HepG2 (cell line): ENCODE measurements at regions not wholly inside any gene's neighbourhood (a gene's known extent, or its start where the extent isn't known, plus 50 kb on each side); places are given as distances from the start of the nearest gene placed in this dataset.

Experiments used
- ATAC-seq: fragments of 200-7000 bp; cut with Tn5 transposase; 3 replicates; pipeline ENCODE4 v1.9.1; 2020; ENCODE audit warnings: mild to moderate bottlenecking, moderate library complexity
- BruUV-seq: library from RNA; stranded (reverse); fragments of 400-500 nt; replicated peaks from 2 replicates; lab custom pipeline; 2021; lab: Mats Ljungman, UMichigan
- CTCF ChIA-PET: fragments of 300-600 bp; formaldehyde crosslinking; extraction: SDS; loops from one replicate; lab custom pipeline; 2021; ENCODE audit warnings: low total read pairs, inconsistent platforms, low intra/inter-chr PET ratio; lab: Yijun Ruan, JAX
- POLR2A ChIA-PET: fragments of 350-600 bp; sonication (Branson Sonifier 250); formaldehyde crosslinking; loops from one replicate; lab custom pipeline; 2020; ENCODE audit warnings: antibody characterized with exemption, inconsistent platforms; lab: Yijun Ruan, JAX
- DNase-seq: peaks from one replicate; pipeline ENCODE4 v3.0.0-alpha.2; 2015; ENCODE audit warnings: low spot score
- FAIRE-seq: peaks from 3 replicates; lab custom pipeline; 2011; peaks lifted over from hg19 to GRCh38; lab: Jason Lieb, UNC
- H2AFZ ChIP-seq: one replicate; pipeline ENCODE4 v1.6.1; 2011; ENCODE audit warnings: low read length, inconsistent platforms
- H3K27ac ChIP-seq: fragments of 300-600 bp; 3 replicates; pipeline ENCODE4 v1.8.0; 2011; ENCODE audit warnings: mixed run types, mild to moderate bottlenecking, mixed read lengths, low read length, inconsistent platforms; ENCODE audit not compliant: insufficient read depth; ENCODE audit errors: extremely low read length
- H3K27me3 ChIP-seq, 2 experiments: fragments of 200-600 bp in 1 of 2; 2 replicates in 1 of 2; 3 replicates in 1 of 2; pipeline versions ENCODE4 v1.6.0 to v1.8.0; 2011; ENCODE audit warnings: low read length in 2 of 2, mild to moderate bottlenecking in 2 of 2, moderate library complexity in 2 of 2, inconsistent platforms in 1 of 2; ENCODE audit not compliant: insufficient read depth in 2 of 2, control insufficient read depth in 1 of 2
- H3K36me3 ChIP-seq, 2 experiments: fragments of 200-600 bp in 1 of 2; replicated peaks in 1 of 2; 2 replicates in 1 of 2; 3 replicates in 1 of 2; pipeline versions ENCODE4 v1.5.1 to v1.8.0; 2011; ENCODE audit warnings: low read length in 2 of 2, inconsistent platforms in 1 of 2; ENCODE audit not compliant: insufficient read depth in 2 of 2, control insufficient read depth in 1 of 2
- H3K4me1 ChIP-seq: 2 replicates; pipeline ENCODE4 v1.5.1; 2012; ENCODE audit warnings: low read length, inconsistent platforms; ENCODE audit not compliant: insufficient read depth
- H3K4me2 ChIP-seq: 2 replicates; pipeline ENCODE4 v1.6.0; 2011; ENCODE audit warnings: low read depth, low read length, inconsistent platforms
- H3K4me3 ChIP-seq, 3 experiments: fragments of 200-600 bp in 1 of 3; sonication (generic), shearing (Covaris generic) in 1 of 3; replicated peaks in 1 of 3; 2 replicates each; pipeline ENCODE4 v1.5.1; 2011 to 2016; ENCODE audit warnings: low read length in 3 of 3, inconsistent platforms in 2 of 3, low read depth in 2 of 3, mild to moderate bottlenecking in 2 of 3, control low read depth in 1 of 3, mixed read lengths in 1 of 3; ENCODE audit not compliant: insufficient read depth in 1 of 3
- H3K79me2 ChIP-seq: one replicate; pipeline ENCODE4 v1.6.1; 2011; ENCODE audit warnings: low read length, inconsistent platforms; ENCODE audit not compliant: insufficient read depth
- H3K9ac ChIP-seq: 2 replicates; pipeline ENCODE4 v1.6.0; 2011; ENCODE audit warnings: mild to moderate bottlenecking, low read depth, low read length, inconsistent platforms; ENCODE audit not compliant: insufficient read depth
- H3K9me3 ChIP-seq: 2 replicates; pipeline ENCODE4 v1.5.1; 2012; ENCODE audit warnings: mild to moderate bottlenecking, low read length
- H4K20me1 ChIP-seq: 2 replicates; pipeline ENCODE4 v1.6.0; 2011; ENCODE audit warnings: inconsistent platforms, mild to moderate bottlenecking, low read length, moderate library complexity; ENCODE audit not compliant: insufficient read depth
- DNMT3B ChIP-seq: conservative IDR thresholded peaks from 2 replicates; pipeline ENCODE4 v1.6.1; 2016; ENCODE audit warnings: missing biosample characterization, control low read depth
- GATAD1 ChIP-seq: IDR thresholded peaks from 2 replicates; pipeline ENCODE4 v1.6.1; 2016; ENCODE audit warnings: missing genetic modification reagents, missing compliant biosample characterization
- HIVEP1 ChIP-seq: sonication (generic); formaldehyde crosslinking; IDR thresholded peaks from 2 replicates; pipeline ENCODE4 v1.4.0; 2020; ENCODE audit warnings: mild to moderate bottlenecking, missing genetic modification reagents
- KDM5B ChIP-seq: sonication (generic); formaldehyde crosslinking; IDR thresholded peaks from 2 replicates; pipeline ENCODE4 v1.4.0; 2020; ENCODE audit warnings: missing genetic modification reagents, mild to moderate bottlenecking, borderline replicate concordance
- MIXL1 ChIP-seq: IDR thresholded peaks from 2 replicates; pipeline ENCODE4 v1.6.1; 2016
- MLXIP ChIP-seq: sonication (generic); formaldehyde crosslinking; IDR thresholded peaks from 2 replicates; pipeline ENCODE4 v1.9.0; 2021; ENCODE audit warnings: missing genetic modification reagents, borderline replicate concordance
- ZBTB2 ChIP-seq: sonication (generic); formaldehyde crosslinking; IDR thresholded peaks from 2 replicates; pipeline ENCODE4 v1.8.0; 2022; ENCODE audit warnings: low read depth, missing genetic modification reagents
- ZMAT3 ChIP-seq: sonication (generic); formaldehyde crosslinking; conservative IDR thresholded peaks from 2 replicates; pipeline ENCODE4 v1.7.0; 2021; ENCODE audit warnings: missing genetic modification reagents
- ZNF124 ChIP-seq: sonication (generic); formaldehyde crosslinking; IDR thresholded peaks from 2 replicates; pipeline ENCODE4 v1.4.0; 2020; ENCODE audit warnings: missing genetic modification reagents
- ZNF569 ChIP-seq: sonication (generic); formaldehyde crosslinking; IDR thresholded peaks from 2 replicates; pipeline ENCODE4 v1.5.0; 2020; ENCODE audit warnings: mild to moderate bottlenecking, missing genetic modification reagents, moderate library complexity, borderline replicate concordance
- ZNF773 ChIP-seq: sonication (generic); formaldehyde crosslinking; IDR thresholded peaks from 2 replicates; pipeline ENCODE4 v1.4.0; 2020; ENCODE audit warnings: missing genetic modification reagents, borderline replicate concordance
- ZNF781 ChIP-seq: sonication (generic); formaldehyde crosslinking; IDR thresholded peaks from 2 replicates; pipeline ENCODE4 v1.5.1; 2020; ENCODE audit warnings: borderline replicate concordance, mild to moderate bottlenecking, missing genetic modification reagents; ENCODE audit errors: not compliant biosample characterization
- in situ Hi-C: cut with HindIII; loops from 2 replicates; pipeline ENCODE4 v1.10.0; 2017; ENCODE audit warnings: low pct_unique_long_range_greater_than_20kb; ENCODE audit not compliant: extremely low pct_ligation_motif_present
- intact Hi-C: fragments of 100-400 bp; cut with micrococcal nuclease; formaldehyde crosslinking; loops from one replicate; pipeline ENCODE4 v1.10.0; 2022; ENCODE audit not compliant: unreplicated experiment
- TF ChIP-seq, protein P1 (sequence below): sonication (generic); formaldehyde crosslinking; IDR thresholded peaks from 2 replicates; pipeline ENCODE4 v1.8.0; 2022; ENCODE audit warnings: mild to moderate bottlenecking, missing genetic modification reagents, borderline replicate concordance
- TF ChIP-seq, protein P2 (sequence below): sonication (generic); formaldehyde crosslinking; IDR thresholded peaks from 2 replicates; pipeline ENCODE4 v1.5.0; 2020; ENCODE audit warnings: mild to moderate bottlenecking, missing genetic modification reagents

GRCh38 chr10:53570221-53570620 is 797.6 kb upstream of the MBL2 start:
- H3K9me3 ChIP-seq = no peaks in the 10 kb centered on the region
- no TSS peak for BruUV-seq
- H3K4me1 ChIP-seq = no peaks in the 10 kb centered on the region
- no peak overlapping the region for H3K9ac ChIP-seq
- H2AFZ ChIP-seq = no peak overlapping the region
- ChIA-PET CTCF (no interaction called here), POLR2A (no interaction called here)
- in situ Hi-C loops (no loop called here), intact Hi-C loops (no loop called here)
- H4K20me1 ChIP-seq = no peaks in the 10 kb centered on the region
- FAIRE-seq = no peak
- H3K4me3 ChIP-seq = no peak overlapping the region
- no peak for DNase-seq
- H3K27ac ChIP-seq = no peak overlapping the region
- TF ChIP-seq MLXIP (CRISPR knock-in tag) = no peak
- no peak for TF ChIP-seq MIXL1 (CRISPR knock-in tag)
- TF ChIP-seq ZNF773 = no peak
- TF ChIP-seq KDM5B = no peak
- no peak for TF ChIP-seq GATAD1 (CRISPR knock-in tag)
- TF ChIP-seq ZMAT3 (CRISPR knock-in tag) = no peak
- no peak for TF ChIP-seq ZNF569 (CRISPR knock-in tag)
- no peak for TF ChIP-seq DNMT3B (CRISPR knock-in tag)
- TF ChIP-seq HIVEP1 (CRISPR knock-in tag) = no peak
- TF ChIP-seq ZBTB2 (CRISPR knock-in tag) = no peak
- TF ChIP-seq ZNF781 (CRISPR knock-in tag) = no peak
- TF ChIP-seq, protein P1, sequence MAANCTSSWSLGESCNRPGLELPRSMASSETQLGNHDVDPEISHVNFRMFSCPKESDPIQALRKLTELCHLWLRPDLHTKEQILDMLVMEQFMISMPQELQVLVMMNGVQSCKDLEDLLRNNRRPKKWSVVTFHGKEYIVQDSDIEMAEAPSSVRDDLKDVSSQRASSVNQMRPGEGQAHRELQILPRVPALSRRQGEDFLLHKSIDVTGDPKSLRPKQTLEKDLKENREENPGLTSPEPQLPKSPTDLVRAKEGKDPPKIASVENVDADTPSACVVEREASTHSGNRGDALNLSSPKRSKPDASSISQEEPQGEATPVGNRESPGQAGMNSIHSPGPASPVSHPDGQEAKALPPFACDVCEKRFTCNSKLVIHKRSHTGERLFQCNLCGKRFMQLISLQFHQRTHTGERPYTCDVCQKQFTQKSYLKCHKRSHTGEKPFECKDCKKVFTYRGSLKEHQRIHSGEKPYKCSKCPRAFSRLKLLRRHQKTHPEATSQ (CRISPR knock-in tag) = no peak
- TF ChIP-seq, protein P2, sequence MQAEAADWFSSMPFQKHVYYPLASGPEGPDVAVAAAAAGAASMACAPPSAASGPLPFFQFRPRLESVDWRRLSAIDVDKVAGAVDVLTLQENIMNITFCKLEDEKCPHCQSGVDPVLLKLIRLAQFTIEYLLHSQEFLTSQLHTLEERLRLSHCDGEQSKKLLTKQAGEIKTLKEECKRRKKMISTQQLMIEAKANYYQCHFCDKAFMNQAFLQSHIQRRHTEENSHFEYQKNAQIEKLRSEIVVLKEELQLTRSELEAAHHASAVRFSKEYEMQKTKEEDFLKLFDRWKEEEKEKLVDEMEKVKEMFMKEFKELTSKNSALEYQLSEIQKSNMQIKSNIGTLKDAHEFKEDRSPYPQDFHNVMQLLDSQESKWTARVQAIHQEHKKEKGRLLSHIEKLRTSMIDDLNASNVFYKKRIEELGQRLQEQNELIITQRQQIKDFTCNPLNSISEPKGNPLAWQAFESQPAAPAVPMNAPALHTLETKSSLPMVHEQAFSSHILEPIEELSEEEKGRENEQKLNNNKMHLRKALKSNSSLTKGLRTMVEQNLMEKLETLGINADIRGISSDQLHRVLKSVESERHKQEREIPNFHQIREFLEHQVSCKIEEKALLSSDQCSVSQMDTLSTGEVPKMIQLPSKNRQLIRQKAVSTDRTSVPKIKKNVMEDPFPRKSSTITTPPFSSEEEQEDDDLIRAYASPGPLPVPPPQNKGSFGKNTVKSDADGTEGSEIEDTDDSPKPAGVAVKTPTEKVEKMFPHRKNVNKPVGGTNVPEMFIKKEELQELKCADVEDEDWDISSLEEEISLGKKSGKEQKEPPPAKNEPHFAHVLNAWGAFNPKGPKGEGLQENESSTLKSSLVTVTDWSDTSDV = no peak
- TF ChIP-seq ZNF124 (CRISPR knock-in tag) = no peak
- no peaks in the 10 kb centered on the region for H3K79me2 ChIP-seq
- no peaks in the 10 kb centered on the region for H3K36me3 ChIP-seq
- H3K4me2 ChIP-seq = no peak overlapping the region
- H3K27me3 ChIP-seq = no peaks in the 10 kb centered on the region
- no peak for ATAC-seq
